Fibroblast of skin of right biceps (primary cell): ENCODE measurements at regions not wholly inside any gene's neighbourhood (a gene's known extent, or its start where the extent isn't known, plus 50 kb on each side); places are given as distances from the start of the nearest gene placed in this dataset.
"Not testable (repeated sequence)": the region's sequence is repeated elsewhere in the genome, so short reads cannot be mapped to it uniquely, and the experiment has no call there.

ENCODE experiments used
- DNase-seq: peaks from one replicate; pipeline ENCODE4 v3.0.0-alpha.2; 2013

DNA sequence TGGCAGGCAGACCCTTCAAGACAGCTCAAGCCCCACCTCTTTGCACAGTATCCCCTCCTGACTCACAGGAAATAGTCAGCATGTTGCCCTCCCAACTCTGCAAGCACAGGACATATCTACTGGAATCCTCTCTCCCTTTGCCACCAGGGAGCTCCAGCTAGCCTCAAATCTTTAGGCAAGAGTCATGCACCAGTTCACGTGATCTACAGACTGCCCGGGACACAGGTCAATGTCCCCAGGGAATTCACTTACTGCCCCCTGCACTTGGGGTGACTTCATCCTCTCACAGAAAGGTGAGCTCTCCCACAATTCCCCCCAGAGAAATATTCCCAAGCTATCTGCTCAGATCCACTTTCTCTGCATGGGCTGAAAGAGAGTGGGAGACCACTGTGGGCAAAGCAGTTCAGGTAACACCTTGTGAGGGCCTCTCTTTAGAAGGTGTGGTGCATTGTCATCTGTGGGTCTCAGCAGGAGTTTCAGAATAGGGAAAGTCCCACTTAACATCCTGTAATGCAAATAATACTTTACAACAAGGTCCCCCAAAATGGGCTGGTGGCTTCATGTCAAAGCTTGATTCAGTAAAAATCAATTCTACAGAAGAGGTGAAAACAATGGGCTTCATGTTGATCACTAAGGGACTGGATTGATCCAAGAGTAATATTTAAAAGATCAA, 129.9 kb downstream of the NOC3L start:
- DNase-seq: peak; percentile 8

DNA sequence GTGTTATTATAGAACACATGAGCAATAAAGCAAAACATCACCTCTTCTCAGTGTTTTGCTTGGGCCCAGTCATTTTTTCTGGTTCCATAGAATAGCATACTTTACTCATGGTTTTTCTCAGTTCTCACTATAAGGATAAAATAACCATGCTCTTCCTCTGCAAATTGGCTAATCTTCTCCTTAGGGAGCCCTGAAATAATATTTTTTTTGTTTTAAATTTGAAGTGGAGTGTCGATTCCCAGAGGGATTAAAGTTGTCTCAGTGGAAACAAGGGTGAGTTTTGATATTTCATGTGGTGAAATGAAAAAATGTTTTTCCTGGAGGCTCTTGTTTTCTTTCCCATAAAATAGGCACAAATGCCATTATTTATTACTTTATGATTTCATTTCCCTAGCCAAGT, 127.3 kb downstream of the NOC3L start:
- no peak for DNase-seq

DNA sequence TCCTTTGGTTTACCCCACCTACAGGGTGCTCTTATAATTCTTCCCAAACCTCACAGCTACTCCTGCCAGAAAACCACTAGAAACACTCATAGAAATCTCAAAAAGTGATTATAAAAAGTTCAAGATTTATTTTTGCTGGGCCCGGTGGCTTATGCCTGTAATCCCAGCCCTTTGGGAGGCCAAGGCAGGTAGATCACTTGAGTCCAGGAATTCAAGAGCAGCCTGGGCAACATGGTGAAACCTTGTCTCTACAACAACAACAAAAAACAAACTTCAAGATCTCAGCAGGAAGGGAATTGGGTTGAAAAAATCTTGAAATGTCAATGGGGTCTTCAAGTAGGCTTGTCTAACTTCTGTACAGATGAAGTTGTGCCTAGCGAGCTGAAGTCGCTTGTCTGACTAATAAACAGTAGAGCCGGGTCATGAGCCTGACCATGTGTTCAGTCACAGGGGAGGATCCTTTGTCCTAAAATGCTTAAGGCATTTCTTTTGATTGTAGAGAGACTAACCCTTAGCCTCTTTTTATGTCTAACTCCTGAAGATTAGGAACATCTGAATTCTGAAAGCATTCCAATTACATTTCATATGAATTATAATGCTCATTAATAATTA, 124.6 kb downstream of the NOC3L start:
- DNase-seq: no peak

DNA sequence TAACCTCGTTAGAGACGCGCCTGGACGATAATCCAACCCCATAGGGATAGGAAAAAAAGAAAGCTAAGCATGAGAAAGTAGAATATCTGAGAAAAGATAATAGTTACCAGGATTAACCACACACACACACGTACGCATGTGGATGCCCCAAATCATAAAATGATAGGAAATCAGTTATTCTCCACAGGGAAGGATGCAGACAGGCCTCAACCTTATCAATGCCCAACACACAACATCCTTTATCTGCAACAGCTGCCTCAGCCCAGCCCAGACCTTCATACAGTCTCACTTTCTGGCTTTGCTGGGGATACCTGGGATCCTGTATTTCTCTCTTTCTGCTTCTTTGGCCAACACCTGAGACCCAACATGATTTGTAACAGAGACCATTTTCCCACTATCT, 123.0 kb downstream of the NOC3L start:
- no peak for DNase-seq

DNA sequence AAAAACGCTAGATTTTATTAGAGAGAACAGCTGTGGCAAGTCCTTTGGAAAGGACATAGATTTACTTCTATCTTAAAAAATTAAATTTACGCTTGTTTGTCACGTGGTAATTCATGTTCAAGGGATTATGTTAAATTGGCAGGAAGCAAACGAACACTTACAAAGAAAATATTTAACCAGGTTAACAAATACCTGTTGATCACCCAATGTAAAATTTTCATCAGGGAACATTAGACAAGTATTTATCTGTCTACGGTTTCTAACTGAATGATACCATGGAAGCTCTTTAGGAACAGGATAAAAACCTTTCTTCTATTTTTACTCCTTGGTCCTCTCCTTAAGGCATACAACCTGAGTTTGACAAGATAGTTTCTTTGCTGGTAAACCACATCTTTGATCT, 122.2 kb downstream of the NOC3L start:
- no peak for DNase-seq

DNA sequence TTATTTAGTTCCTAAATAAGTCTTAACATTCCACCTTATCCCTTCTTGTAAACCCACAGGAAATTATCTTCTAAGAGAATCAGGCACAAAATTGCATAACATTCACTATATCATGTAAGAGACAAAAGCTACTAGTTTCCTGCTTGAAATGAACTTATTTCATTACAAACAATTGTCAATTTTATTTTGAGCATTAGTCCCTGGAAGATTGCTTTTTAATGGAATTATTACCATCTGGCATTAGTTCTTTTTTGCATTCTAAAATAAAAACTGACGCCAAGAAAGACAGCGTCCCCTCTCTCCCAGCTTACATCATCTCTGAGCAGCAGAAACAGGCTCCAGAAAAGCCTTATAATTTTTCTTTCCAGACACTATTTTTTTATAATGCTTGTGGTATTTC, 121.8 kb downstream of the NOC3L start:
- DNase-seq: no peak

DNA sequence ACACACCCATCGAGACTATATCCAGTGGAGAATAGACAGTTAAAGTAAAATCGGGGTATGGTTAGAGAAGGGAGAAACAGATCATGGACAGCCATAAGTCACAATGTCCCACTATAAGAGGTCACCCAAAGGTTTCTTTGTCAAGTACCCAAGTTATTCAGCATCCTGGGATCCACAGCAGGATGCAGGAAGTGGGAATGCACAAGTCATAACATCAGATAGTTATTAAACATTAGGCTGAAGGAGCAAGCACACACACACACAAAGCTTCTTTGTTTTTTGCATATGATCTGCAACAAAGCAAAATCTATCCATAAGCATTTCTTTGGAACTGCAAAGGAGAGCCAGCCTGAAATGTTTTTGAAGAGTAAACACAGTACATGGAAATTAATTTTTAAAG, 111.6 kb downstream of the NOC3L start:
- DNase-seq: no peak

DNA sequence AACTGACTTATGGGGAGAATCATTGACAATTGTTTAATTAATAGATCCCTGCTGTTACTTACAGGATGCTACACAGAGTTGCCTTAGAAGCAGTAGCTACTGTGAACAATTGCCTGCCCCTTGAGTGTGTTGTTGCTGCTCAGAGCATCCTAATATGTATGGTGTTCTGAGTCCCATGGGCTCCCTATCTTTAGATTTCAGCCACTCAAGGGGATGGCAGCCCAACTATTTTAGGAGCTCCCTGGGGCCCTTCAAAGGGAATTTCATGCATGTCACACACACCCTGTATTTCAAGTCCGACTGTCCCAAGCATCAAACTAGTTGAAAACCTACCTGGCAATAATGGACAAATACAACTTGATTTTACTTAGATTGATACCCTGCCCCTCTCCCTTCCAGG, 111.2 kb downstream of the NOC3L start:
- no peak for DNase-seq

DNA sequence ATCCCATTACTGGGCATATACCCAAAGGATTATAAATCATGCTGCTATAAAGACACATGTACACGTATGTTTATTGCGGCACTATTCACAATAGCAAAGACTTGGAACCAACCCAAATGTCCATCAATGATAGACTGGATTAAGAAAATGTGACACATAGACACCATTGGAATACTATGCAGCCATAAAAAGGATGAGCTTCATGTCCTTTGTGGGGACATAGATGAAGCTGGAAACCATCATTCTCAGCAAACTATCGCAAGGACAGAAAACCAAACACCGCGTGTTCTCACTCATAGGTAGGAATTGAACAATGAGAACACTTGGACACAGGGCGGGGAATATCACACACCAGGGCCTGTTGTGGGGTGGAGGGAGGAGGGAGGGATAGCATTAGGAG, 105.3 kb downstream of the NOC3L start:
- not testable (repeated sequence) for DNase-seq

DNA sequence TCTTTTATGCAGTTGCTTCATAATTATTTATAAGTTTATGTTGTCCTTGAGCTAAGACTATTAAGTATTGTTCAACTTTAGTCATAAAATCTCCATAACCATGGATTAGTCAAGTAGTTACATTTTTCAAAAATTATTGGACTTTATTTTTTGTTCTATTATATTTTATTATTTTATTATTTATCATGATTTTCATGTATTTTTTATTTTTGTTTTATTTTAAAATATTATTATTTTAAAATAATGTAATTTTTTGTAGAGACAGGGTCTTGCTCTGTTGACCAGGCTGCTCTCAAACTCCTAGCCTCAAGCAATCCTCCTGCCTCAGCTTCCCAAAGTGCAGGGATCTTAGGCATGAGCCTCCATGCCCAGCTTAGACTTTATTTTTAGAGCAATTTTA, 102.3 kb downstream of the NOC3L start:
- no peak for DNase-seq

DNA sequence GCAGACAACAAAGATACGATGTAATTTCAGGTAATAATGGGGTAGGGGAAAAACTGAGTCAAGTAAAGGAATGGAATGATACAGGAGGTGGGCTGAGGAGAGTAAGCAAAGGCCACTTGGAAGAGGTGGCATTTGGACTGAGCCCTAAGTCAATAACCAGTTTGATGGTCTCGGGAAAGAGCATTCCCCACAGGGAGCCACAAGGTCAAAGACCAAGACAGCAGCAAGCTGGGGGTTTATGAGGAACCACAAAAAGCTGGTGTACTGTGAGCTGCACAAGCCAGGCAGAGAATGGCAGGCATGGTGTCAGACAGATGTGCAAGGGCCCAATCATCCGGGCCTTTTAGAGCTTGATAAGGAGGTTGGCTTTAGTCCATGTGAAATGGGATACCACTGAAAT, 98.7 kb downstream of the NOC3L start:
- DNase-seq: no peak

DNA sequence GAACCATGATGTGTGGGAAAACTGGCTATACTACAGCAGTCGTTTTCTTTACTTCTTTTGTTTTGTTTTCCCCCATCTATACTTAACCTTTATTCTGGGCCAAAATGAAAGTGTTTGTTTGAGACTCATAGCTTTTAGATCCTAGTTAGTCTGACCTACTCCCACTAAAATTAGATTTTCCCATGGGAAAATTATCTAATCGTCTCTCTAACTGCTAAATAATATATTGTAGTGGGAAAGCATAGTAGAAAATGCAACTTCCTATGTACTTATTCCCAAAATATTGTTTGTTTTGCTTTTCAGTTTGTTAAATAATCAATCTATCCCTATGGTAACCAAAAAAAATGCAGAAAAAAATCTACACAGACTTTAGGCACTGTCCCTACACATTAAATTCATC, 96.6 kb downstream of the NOC3L start:
- no peak for DNase-seq

DNA sequence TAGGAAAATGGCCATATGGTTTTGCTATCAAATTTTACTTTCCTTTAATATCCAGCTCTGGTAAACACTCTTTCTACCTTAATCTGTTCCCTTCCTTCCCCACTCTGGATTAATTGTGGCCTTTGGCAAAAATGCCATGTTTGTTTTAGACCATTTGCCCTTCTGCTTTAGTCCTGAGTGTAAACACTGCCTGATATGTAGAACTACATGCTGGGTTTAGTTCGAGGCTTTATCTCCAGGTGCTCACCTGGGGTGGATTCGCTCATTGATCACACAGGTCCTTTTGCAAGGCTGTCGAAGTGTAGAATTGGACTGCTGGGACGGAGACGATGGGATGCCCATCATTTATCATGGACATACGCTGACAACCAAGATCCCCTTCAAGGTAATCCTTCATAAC, 94.1 kb downstream of the NOC3L start:
- no peak for DNase-seq

DNA sequence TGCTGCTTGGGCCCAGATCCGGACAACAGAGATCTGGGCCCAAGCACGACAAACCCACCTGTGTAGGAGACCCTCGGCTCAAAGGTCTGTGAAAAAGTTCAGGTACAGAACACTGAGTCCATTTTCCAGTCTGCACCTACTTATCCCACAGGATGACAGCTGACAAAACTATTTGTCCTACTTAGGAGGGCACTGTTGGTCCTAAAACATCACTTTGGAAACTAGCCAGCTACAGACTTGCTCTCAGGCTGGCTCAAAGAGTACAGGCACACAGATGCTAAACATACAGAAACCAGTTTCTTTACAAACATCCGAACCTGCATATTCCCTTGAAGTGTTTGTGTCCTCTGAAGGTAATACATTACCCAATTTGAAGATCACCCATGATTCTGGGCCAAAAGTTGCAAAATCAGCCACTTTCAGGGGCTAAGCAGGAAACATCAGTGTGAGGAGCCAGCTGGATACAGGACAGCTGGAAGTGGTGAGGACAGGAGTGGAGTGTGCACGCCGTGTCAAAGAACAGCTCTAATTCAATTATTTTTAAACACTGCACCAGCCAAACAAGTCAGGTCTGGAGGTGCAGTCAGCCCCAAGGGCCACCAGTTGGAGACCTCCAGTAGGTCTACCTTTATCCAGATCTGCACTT, 88.5 kb downstream of the NOC3L start:
- DNase-seq: no peak

DNA sequence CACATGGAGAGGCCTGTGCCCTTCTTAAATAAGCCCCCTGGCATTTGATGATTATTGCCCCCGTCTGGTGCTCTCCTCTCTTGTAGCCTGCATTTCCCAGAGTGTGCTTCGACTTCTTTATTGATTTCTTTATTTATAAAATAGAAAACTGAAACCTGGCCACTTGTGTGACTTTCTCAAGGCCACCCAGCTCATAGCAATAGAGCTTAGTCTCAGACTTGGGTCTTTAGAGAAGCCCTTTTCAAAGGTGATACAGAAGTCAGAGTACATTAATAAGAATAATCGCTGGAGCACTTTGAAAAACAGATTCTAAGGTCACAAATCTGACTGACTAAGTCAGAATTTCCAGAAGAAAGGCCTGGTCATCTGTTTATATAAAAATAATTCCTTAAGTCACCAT, 86.6 kb downstream of the NOC3L start:
- DNase-seq: no peak

DNA sequence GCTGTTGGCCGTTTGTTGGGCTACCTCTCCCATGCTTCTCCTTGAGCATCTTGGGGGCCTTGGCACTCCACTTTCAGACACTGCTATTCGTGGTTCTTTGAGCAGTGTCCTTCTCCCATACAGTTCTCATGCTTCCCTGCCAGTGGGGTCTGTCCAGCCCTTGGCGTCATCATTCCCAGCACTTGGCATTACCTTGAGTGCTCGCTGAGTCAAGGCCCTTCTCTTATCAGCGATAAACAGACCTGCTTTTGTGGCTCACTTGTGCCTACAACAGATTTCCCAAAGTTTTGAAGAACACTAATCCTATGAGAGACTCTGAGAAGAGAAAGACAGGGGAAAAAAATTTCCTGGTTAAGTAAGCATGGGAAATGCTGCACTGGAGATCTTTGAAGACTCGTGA, 85.3 kb downstream of the NOC3L start:
- no peak for DNase-seq

DNA sequence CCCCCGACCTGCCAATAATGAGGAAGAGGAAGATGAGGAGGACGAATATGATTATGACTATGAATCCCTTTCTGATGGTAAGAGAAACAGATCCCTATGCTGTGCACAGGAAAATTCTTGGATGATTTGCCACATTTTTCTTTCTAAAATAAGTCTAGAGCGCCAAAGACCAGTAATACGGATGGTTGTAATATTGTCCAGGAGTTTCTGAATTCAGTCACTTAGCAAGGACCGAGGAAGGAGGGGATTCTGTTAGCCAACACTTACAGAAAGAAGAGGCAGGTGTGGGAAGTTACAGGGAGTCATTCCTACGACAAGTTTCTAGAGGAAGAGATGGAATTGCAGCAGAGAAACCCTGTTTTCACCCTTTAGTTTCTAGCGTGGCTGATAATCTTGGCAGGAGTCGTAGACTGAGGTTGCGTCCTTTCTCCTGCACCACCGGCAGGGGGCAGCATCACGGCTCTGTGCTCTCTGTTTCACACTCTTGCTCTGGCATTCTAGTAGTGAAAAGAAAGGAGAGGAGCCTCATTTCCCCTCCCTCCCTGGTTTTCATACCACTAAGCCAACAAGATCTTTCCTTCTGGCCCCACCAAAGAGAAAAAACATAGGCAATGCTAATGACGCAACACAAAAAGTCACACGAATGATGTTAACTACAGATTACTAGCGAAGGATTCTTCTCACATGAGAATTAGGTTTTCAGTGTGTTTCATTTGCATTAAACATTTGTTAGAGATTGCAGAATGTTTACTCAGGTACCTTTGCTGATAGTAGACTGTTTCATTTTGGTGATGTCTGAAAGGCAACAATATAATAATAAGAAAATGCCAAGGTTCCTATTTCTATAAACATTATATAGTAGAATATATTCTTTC, 82.7 kb downstream of the NOC3L start:
- DNase-seq: peak; percentile 58

DNA sequence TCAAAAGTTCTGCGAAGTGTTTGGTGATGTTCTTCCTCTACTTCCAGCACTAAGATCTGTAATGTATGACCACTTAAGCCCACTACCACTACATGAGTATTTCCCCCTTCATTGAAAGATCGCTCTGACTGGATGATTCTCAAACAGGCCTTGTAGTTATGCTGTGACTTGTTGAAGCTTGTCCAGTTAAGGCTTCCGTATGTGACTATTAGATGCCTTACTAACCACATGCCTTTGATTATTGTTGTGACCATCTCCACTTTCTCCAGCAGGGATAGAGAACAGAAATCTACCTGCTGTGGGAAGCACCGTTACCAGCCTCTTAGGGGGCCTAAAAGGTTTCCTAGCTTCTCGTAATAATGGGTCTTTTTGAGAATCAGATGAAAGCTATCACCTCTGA, 81.1 kb downstream of the NOC3L start:
- no peak for DNase-seq

DNA sequence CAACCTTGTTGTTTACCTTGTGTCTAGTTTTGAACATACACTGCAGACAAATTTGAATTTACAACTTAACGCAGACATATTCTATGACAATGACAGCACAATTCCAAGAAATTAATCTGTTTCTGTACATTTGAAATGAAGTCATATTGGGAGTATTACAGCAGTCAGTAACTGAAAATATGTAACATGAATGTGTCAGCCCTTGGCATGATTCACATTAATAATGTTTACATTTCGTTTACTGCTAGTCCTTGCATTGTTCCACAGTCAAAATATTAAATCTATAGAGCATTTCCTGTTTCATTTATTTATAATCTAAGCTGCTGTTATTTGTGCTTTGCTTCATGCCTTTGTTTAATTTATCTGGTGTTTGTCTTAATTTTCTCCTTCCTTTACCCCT, 80.4 kb downstream of the NOC3L start:
- peak; percentile 26 for DNase-seq
